ENCODE measurements at regions not wholly inside any gene's neighbourhood (a gene's known extent, or its start where the extent isn't known, plus 50 kb on each side); places are given as distances from the start of the nearest gene placed in this dataset.

DNA sequence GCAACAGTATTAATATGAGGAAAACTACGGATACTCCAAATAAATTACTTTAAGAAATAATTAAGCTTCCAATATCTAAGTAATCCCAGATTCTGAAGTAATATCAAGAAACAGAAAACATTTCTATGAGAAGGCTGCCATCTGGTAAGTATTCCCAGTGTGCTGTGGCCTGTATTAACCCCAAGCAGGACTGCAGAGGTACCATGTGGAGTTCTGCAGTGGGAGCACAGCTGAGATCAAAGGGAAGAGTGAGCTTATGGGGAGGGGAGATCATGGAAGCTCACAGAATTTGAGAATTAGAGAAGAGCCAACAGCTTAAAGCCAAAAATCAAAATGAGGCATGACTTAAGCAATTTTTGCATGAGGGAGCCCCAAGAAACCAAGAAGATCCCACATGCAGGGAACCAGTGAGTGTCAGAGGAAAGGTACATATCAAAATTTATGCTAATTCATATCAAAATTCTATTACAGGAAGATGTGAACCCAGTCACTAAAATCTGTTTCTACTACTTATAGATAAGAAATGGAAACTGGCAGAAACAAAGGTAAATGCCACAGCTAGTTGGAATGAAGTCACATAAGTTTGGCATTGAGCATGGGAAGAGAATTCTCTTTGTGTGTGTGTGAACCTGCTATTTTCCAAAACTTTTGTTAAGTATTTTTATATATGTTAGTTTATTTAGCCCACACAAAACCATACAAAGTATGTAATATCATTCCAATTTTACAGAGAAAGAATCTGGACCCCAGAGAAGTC lies 62.6 kb upstream of the KITLG start:
- TF ChIP-seq, protein P1, sequence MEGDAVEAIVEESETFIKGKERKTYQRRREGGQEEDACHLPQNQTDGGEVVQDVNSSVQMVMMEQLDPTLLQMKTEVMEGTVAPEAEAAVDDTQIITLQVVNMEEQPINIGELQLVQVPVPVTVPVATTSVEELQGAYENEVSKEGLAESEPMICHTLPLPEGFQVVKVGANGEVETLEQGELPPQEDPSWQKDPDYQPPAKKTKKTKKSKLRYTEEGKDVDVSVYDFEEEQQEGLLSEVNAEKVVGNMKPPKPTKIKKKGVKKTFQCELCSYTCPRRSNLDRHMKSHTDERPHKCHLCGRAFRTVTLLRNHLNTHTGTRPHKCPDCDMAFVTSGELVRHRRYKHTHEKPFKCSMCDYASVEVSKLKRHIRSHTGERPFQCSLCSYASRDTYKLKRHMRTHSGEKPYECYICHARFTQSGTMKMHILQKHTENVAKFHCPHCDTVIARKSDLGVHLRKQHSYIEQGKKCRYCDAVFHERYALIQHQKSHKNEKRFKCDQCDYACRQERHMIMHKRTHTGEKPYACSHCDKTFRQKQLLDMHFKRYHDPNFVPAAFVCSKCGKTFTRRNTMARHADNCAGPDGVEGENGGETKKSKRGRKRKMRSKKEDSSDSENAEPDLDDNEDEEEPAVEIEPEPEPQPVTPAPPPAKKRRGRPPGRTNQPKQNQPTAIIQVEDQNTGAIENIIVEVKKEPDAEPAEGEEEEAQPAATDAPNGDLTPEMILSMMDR (IDR thresholded peaks at IDR 0.05) = no peak
- TF ChIP-seq POLR2A (IDR thresholded peaks at IDR 0.05) = no peak

Measured in ovary (tissue), 3 donors.